Activated CD8-positive, alpha-beta T cell treated with anti-CD3 and anti-CD28 coated beads for 36 hours (primary cell): ENCODE measurements at regions not wholly inside any gene's neighbourhood (a gene's known extent, or its start where the extent isn't known, plus 50 kb on each side); places are given as distances from the start of the nearest gene placed in this dataset.
A peak's percentile ranks its signal among the peaks of the same experiment; 100 is the strongest.

Source experiments
- ATAC-seq: fragments of 200-7000 bp; cut with Tn5 transposase; one replicate; pipeline ENCODE4 v1.10.0; 2021; ENCODE audit warnings: mild to moderate bottlenecking, moderate library complexity
- CTCF ChIA-PET: fragments of 350-600 bp; sonication (Branson Sonifier 250); formaldehyde crosslinking; loops from one replicate; lab custom pipeline; 2021; ENCODE audit warnings: antibody characterized with exemption; lab: Charles Lee
- POLR2A ChIA-PET: fragments of 350-600 bp; sonication (Branson Sonifier 250); formaldehyde crosslinking; loops from one replicate; lab custom pipeline; 2021; ENCODE audit warnings: antibody characterized with exemption; lab: Charles Lee
- DNase-seq: peaks from one replicate; pipeline ENCODE4 v3.0.0-alpha.2; 2020
- H3K27ac Mint-ChIP-seq: one replicate; pipeline ENCODE4 v1.8.0; 2021; ENCODE audit warnings: mild to moderate bottlenecking, mixed read lengths
- H3K27me3 Mint-ChIP-seq: one replicate; pipeline ENCODE4 v1.8.0; 2021; ENCODE audit warnings: mixed read lengths
- H3K36me3 Mint-ChIP-seq: one replicate; pipeline ENCODE4 v1.8.0; 2021; ENCODE audit warnings: low read depth, mixed read lengths
- H3K4me1 Mint-ChIP-seq: one replicate; pipeline ENCODE4 v1.8.0; 2021; ENCODE audit warnings: low read depth, mixed read lengths
- H3K4me3 Mint-ChIP-seq: one replicate; pipeline ENCODE4 v1.8.0; 2021; ENCODE audit warnings: mild to moderate bottlenecking, moderate library complexity, mixed read lengths
- H3K9me3 Mint-ChIP-seq: one replicate; pipeline ENCODE4 v1.8.0; 2021; ENCODE audit warnings: mixed read lengths
- CTCF ChIP-seq: fragments of 200-600 bp; IDR thresholded peaks from one replicate; pipeline ENCODE4 v1.8.0; 2022; ENCODE audit warnings: antibody characterized with exemption, mild to moderate bottlenecking
- intact Hi-C: fragments of 100-400 bp; cut with micrococcal nuclease; formaldehyde crosslinking; loops from one replicate; pipeline ENCODE4 v1.10.0; 2022

GRCh38 chr2:134127496-134127895, 126.4 kb upstream of the MGAT5 start:
- Mint-ChIP-seq H3K36me3 (peaks cover 19% of the 10 kb centered on the region), H3K4me1 (peaks cover 77% of the 10 kb centered on the region), H3K4me3 (peak overlapping the region; percentile 1), H3K27me3 (no peaks in the 10 kb centered on the region), H3K27ac (no peak overlapping the region), H3K9me3 (no peaks in the 10 kb centered on the region)
- CTCF ChIA-PET = interaction anchor here (0.6 to 3.4 kb wide), 13 partner anchors 9 to 324 kb away, joined by 3 to 26 read pairs (median 3); no protein-coding TSS in a partner anchor
- no peak for TF ChIP-seq CTCF
- ATAC-seq = peak; percentile 93
- DNase-seq = peak; percentile 86
- POLR2A ChIA-PET = interaction anchor here (0.5 to 3.5 kb wide), 5 partner anchors 13 to 923 kb away, joined by 3 to 16 read pairs (median 3); no protein-coding TSS in a partner anchor
- intact Hi-C loops = no loop called here

- peaks cover 74% of the 10 kb centered on the region for H3K4me1 Mint-ChIP-seq
- H3K4me3 Mint-ChIP-seq = no peak overlapping the region
- H3K9me3 Mint-ChIP-seq = no peaks in the 10 kb centered on the region
- DNase-seq (no peak), ATAC-seq (no peak)
- H3K27ac Mint-ChIP-seq = no peak overlapping the region
- POLR2A ChIA-PET = interaction anchor here (0.7 to 3.5 kb wide), 2 partner anchors 9 to 88 kb away, joined by 3 to 16 read pairs; no protein-coding TSS in a partner anchor
- CTCF ChIA-PET = interaction anchor here (1.0 to 3.4 kb wide), 3 partner anchors 10 to 86 kb away, joined by 3 to 26 read pairs (median 3); no protein-coding TSS in a partner anchor
- H3K27me3 Mint-ChIP-seq = no peaks in the 10 kb centered on the region
- peaks cover 25% of the 10 kb centered on the region for H3K36me3 Mint-ChIP-seq
- intact Hi-C loops = no loop called here
- no peak for TF ChIP-seq CTCF
Measured at GRCh38 chr2:134128746-134129145, 125.1 kb upstream of the MGAT5 start.

- intact Hi-C loops = no loop called here
- ATAC-seq = no peak
- no peaks in the 10 kb centered on the region for H3K27me3 Mint-ChIP-seq
- H3K27ac Mint-ChIP-seq = no peak overlapping the region
- no peak for TF ChIP-seq CTCF
- no peaks in the 10 kb centered on the region for H3K9me3 Mint-ChIP-seq
- no peak overlapping the region for H3K4me3 Mint-ChIP-seq
- POLR2A ChIA-PET = interaction anchor here (1.2 kb wide), 1 partner anchor 9 kb away, joined by 3 read pairs; no protein-coding TSS in a partner anchor
- CTCF ChIA-PET = interaction anchor here (0.8 to 1.1 kb wide), 2 partner anchors 78 to 115 kb away, joined by 3 read pairs; no protein-coding TSS in a partner anchor
- peaks cover 25% of the 10 kb centered on the region for H3K36me3 Mint-ChIP-seq
- DNase-seq = no peak
- H3K4me1 Mint-ChIP-seq = peaks cover 71% of the 10 kb centered on the region
Measured at GRCh38 chr2:134129900-134130537, 123.9 kb upstream of the MGAT5 start.

- Mint-ChIP-seq H3K27me3 (no peaks in the 10 kb centered on the region), H3K4me3 (no peak overlapping the region), H3K9me3 (no peaks in the 10 kb centered on the region), H3K4me1 (peaks cover 65% of the 10 kb centered on the region), H3K27ac (no peak overlapping the region), H3K36me3 (peaks cover 29% of the 10 kb centered on the region)
- ATAC-seq = no peak
- CTCF ChIA-PET = interaction anchor here (1.1 to 1.3 kb wide), 2 partner anchors 13 to 280 kb away, joined by 3 to 4 read pairs; no protein-coding TSS in a partner anchor
- no peak for DNase-seq
- intact Hi-C loops = no loop called here
- TF ChIP-seq CTCF = no peak
- POLR2A ChIA-PET = no interaction called here
Measured at GRCh38 chr2:134131681-134132489, 122.0 kb upstream of the MGAT5 start.
